CD4-positive, CD25-positive, alpha-beta regulatory T cell (primary cell): ENCODE measurements at regions not wholly inside any gene's neighbourhood (a gene's known extent, or its start where the extent isn't known, plus 50 kb on each side); places are given as distances from the start of the nearest gene placed in this dataset.
"Not testable (repeated sequence)": the region's sequence is repeated elsewhere in the genome, so short reads cannot be mapped to it uniquely, and the experiment has no call there.

Experiments used
- ATAC-seq, 2 donors: fragments of 150-1000 bp; cut with Tn5 transposase; one replicate each; pipeline ENCODE4 v1.10.0; 2021; ENCODE audit warnings: low read depth in 2 of 2, moderate number of reproducible peaks in 2 of 2, moderate library complexity in 1 of 2
- DNase-seq, 3 donors: peaks; one replicate each; pipeline versions ENCODE4 v3.0.0 to v3.0.0-alpha.2; 2012 to 2022; ENCODE audit warnings: mixed read lengths in 1 of 3
- H3K27ac ChIP-seq: one replicate; pipeline ENCODE4 v1.7.0; 2013; ENCODE audit warnings: mild to moderate bottlenecking, low read length; ENCODE audit not compliant: insufficient read depth, poor library complexity, severe bottlenecking
- H3K27me3 ChIP-seq: one replicate; pipeline ENCODE4 v1.7.0; 2013; ENCODE audit warnings: low read length; ENCODE audit not compliant: control insufficient read depth, insufficient read depth
- H3K36me3 ChIP-seq: one replicate; pipeline ENCODE4 v1.7.0; 2013; ENCODE audit warnings: mild to moderate bottlenecking, low read length, moderate library complexity; ENCODE audit not compliant: control insufficient read depth, insufficient read depth
- H3K4me1 ChIP-seq: 2 replicates; pipeline ENCODE4 v1.7.0; 2013; ENCODE audit warnings: mild to moderate bottlenecking, low read length; ENCODE audit not compliant: insufficient read depth, control insufficient read depth, poor library complexity, severe bottlenecking
- H3K4me3 ChIP-seq: one replicate; pipeline ENCODE4 v1.7.0; 2013; ENCODE audit warnings: low read depth, mild to moderate bottlenecking, low read length, moderate library complexity
- H3K9me3 ChIP-seq, 2 experiments: 1 replicate in 1 of 2; 2 replicates in 1 of 2; pipeline ENCODE4 v1.7.0; 2013; ENCODE audit warnings: low read length in 2 of 2, mild to moderate bottlenecking in 1 of 2, moderate library complexity in 1 of 2; ENCODE audit not compliant: control insufficient read depth in 2 of 2
- H3K27ac Mint-ChIP-seq, 3 donors: one replicate each; pipeline ENCODE4 v1.8.0; 2020 to 2022; ENCODE audit warnings: mild to moderate bottlenecking in 3 of 3, mixed read lengths in 3 of 3, moderate library complexity in 2 of 3
- H3K27me3 Mint-ChIP-seq: one replicate; pipeline ENCODE4 v1.8.0; 2022; ENCODE audit warnings: mild to moderate bottlenecking, mixed read lengths
- H3K36me3 Mint-ChIP-seq: one replicate; pipeline ENCODE4 v1.8.0; 2020; ENCODE audit warnings: mixed read lengths
- H3K4me1 Mint-ChIP-seq, 4 donors: one replicate each; pipeline ENCODE4 v1.8.0; 2020 to 2022; ENCODE audit warnings: mixed read lengths in 4 of 4, mild to moderate bottlenecking in 1 of 4
- H3K4me3 Mint-ChIP-seq, 4 donors: one replicate each; pipeline ENCODE4 v1.8.0; 2020 to 2022; ENCODE audit warnings: mild to moderate bottlenecking in 4 of 4, mixed read lengths in 4 of 4, moderate library complexity in 3 of 4
- H3K9me3 Mint-ChIP-seq, 7 donors: one replicate each; pipeline ENCODE4 v1.8.0; 2020 to 2022; ENCODE audit warnings: mixed read lengths in 7 of 7, mild to moderate bottlenecking in 3 of 7, moderate library complexity in 2 of 7

GRCh38 chr20:7175827-7176226 lies 408.3 kb downstream of the BMP2 start:
- not testable (repeated sequence) for H3K36me3 Mint-ChIP-seq, H3K4me3 ChIP-seq, H3K4me1 Mint-ChIP-seq, H3K4me3 Mint-ChIP-seq, H3K27me3 ChIP-seq, H3K27me3 Mint-ChIP-seq, H3K27ac Mint-ChIP-seq, H3K9me3 ChIP-seq, H3K27ac ChIP-seq, H3K4me1 ChIP-seq, DNase-seq, H3K36me3 ChIP-seq, ATAC-seq
- peaks cover 0 to 15% (median 4%) of the 10 kb centered on the region in 7 donors for H3K9me3 Mint-ChIP-seq

GRCh38 chr20:7178004-7178403 lies 410.5 kb downstream of the BMP2 start:
- Mint-ChIP-seq H3K4me3 (no peak overlapping the region), H3K36me3 (no peaks in the 10 kb centered on the region), H3K9me3 (peaks cover 0 to 22% (median 7%) of the 10 kb centered on the region in 7 donors), H3K27me3 (no peaks in the 10 kb centered on the region), H3K4me1 (no peaks in the 10 kb centered on the region), H3K27ac (no peak overlapping the region)
- Histone ChIP-seq H3K9me3 (peaks cover 0 to 5% of the 10 kb centered on the region in 2 experiments), H3K4me3 (no peak overlapping the region), H3K4me1 (no peaks in the 10 kb centered on the region), H3K36me3 (no peaks in the 10 kb centered on the region), H3K27ac (no peak overlapping the region), H3K27me3 (no peaks in the 10 kb centered on the region)
- DNase-seq (no peak), ATAC-seq (no peak)

- Histone ChIP-seq H3K36me3 (no peaks in the 10 kb centered on the region), H3K4me1 (no peaks in the 10 kb centered on the region), H3K27me3 (no peaks in the 10 kb centered on the region), H3K4me3 (no peak overlapping the region), H3K9me3 (peaks cover 0 to 8% of the 10 kb centered on the region in 2 experiments), H3K27ac (no peak overlapping the region)
- no peak for ATAC-seq
- Mint-ChIP-seq H3K4me3 (no peak overlapping the region), H3K9me3 (peaks cover 0 to 36% (median 13%) of the 10 kb centered on the region in 7 donors), H3K36me3 (no peaks in the 10 kb centered on the region), H3K4me1 (no peaks in the 10 kb centered on the region), H3K27me3 (no peaks in the 10 kb centered on the region), H3K27ac (no peak overlapping the region)
- DNase-seq: no peak
These were observed 413.0 kb downstream of the BMP2 start for GRCh38 chr20:7180256-7181045.

- H3K27me3 Mint-ChIP-seq: no peaks in the 10 kb centered on the region
- H3K36me3 Mint-ChIP-seq: no peaks in the 10 kb centered on the region
- no peaks in the 10 kb centered on the region for H3K4me1 Mint-ChIP-seq
- H3K4me3 Mint-ChIP-seq: no peak overlapping the region
- Histone ChIP-seq H3K36me3 (no peaks in the 10 kb centered on the region), H3K9me3 (peaks cover 0 to 6% of the 10 kb centered on the region in 2 experiments), H3K27me3 (no peaks in the 10 kb centered on the region), H3K27ac (no peak overlapping the region), H3K4me3 (no peak overlapping the region), H3K4me1 (no peaks in the 10 kb centered on the region)
- no peak for DNase-seq
- peaks cover 2 to 20% (median 8%) of the 10 kb centered on the region in 7 donors for H3K9me3 Mint-ChIP-seq
- H3K27ac Mint-ChIP-seq: no peak overlapping the region
- ATAC-seq: no peak
These were observed 421.7 kb downstream of the BMP2 start for GRCh38 chr20:7189231-7189630.

- Mint-ChIP-seq H3K27me3 (no peaks in the 10 kb centered on the region), H3K4me1 (no peaks in the 10 kb centered on the region), H3K27ac (no peak overlapping the region), H3K36me3 (no peaks in the 10 kb centered on the region), H3K4me3 (no peak overlapping the region), H3K9me3 (peaks cover 4 to 22% (median 11%) of the 10 kb centered on the region in 7 donors)
- Histone ChIP-seq H3K36me3 (no peaks in the 10 kb centered on the region), H3K9me3 (peaks cover 0 to 6% of the 10 kb centered on the region in 2 experiments), H3K4me1 (no peaks in the 10 kb centered on the region), H3K27me3 (no peaks in the 10 kb centered on the region), H3K27ac (no peak overlapping the region), H3K4me3 (no peak overlapping the region)
- DNase-seq: no peak
- ATAC-seq: no peak
These were observed 426.2 kb downstream of the BMP2 start for GRCh38 chr20:7193681-7194080.

GRCh38 chr20:7195704-7196103 lies 428.2 kb downstream of the BMP2 start:
- H3K9me3 Mint-ChIP-seq: peaks cover 4 to 23% (median 12%) of the 10 kb centered on the region in 7 donors
- H3K27me3 Mint-ChIP-seq: no peaks in the 10 kb centered on the region
- H3K27ac ChIP-seq: no peak overlapping the region
- no peaks in the 10 kb centered on the region for H3K4me1 Mint-ChIP-seq
- H3K4me3 ChIP-seq: no peak overlapping the region
- no peaks in the 10 kb centered on the region for H3K27me3 ChIP-seq
- H3K27ac Mint-ChIP-seq: no peak overlapping the region
- H3K36me3 ChIP-seq: no peaks in the 10 kb centered on the region
- ATAC-seq (no peak), DNase-seq (no peak)
- H3K4me1 ChIP-seq: no peaks in the 10 kb centered on the region
- H3K36me3 Mint-ChIP-seq: no peaks in the 10 kb centered on the region
- peaks cover 0 to 6% of the 10 kb centered on the region in 2 experiments for H3K9me3 ChIP-seq
- H3K4me3 Mint-ChIP-seq: no peak overlapping the region

GRCh38 chr20:7196481-7196880 lies 429.0 kb downstream of the BMP2 start:
- Mint-ChIP-seq H3K27ac (no peak overlapping the region), H3K9me3 (peaks cover 2 to 24% (median 7%) of the 10 kb centered on the region in 7 donors), H3K27me3 (no peaks in the 10 kb centered on the region), H3K4me1 (no peaks in the 10 kb centered on the region), H3K36me3 (no peaks in the 10 kb centered on the region), H3K4me3 (no peak overlapping the region)
- Histone ChIP-seq H3K27me3 (no peaks in the 10 kb centered on the region), H3K9me3 (peaks cover 0 to 6% of the 10 kb centered on the region in 2 experiments), H3K36me3 (no peaks in the 10 kb centered on the region), H3K4me1 (no peaks in the 10 kb centered on the region), H3K27ac (no peak overlapping the region), H3K4me3 (no peak overlapping the region)
- DNase-seq (no peak), ATAC-seq (no peak)

- no peak overlapping the region for H3K4me3 Mint-ChIP-seq
These were observed 432.4 kb downstream of the BMP2 start for GRCh38 chr20:7199861-7200260.

More at GRCh38 chr20:7199861-7200260, 432.4 kb downstream of the BMP2 start:
- Mint-ChIP-seq H3K27ac (no peak overlapping the region), H3K4me1 (no peaks in the 10 kb centered on the region), H3K9me3 (peaks cover 4 to 27% (median 7%) of the 10 kb centered on the region in 7 donors), H3K36me3 (no peaks in the 10 kb centered on the region), H3K27me3 (no peaks in the 10 kb centered on the region)
- Histone ChIP-seq H3K27ac (no peak overlapping the region), H3K4me1 (no peaks in the 10 kb centered on the region), H3K36me3 (no peaks in the 10 kb centered on the region), H3K9me3 (no peaks in the 10 kb centered on the region), H3K27me3 (no peaks in the 10 kb centered on the region), H3K4me3 (no peak overlapping the region)
- DNase-seq (no peak), ATAC-seq (no peak)
